ENCODE measurements at regions not wholly inside any gene's neighbourhood (a gene's known extent, or its start where the extent isn't known, plus 50 kb on each side); places are given as distances from the start of the nearest gene placed in this dataset.

- H3K4me1 Mint-ChIP-seq, result peaks cover 0 to 2% (median under 1%) of the 10 kb centered on the region in 4 donors
- H3K9me3 Mint-ChIP-seq, result peaks cover 0 to 8% (median 3%) of the 10 kb centered on the region in 8 donors
- no peak for DNase-seq
- no peak overlapping the region for H3K4me3 Mint-ChIP-seq
- H3K27ac Mint-ChIP-seq, result peak overlapping the region in 1 of 7 donors; percentile 21
- intact Hi-C loops (cut with micrococcal nuclease), result no loop called here
- ChIA-PET CTCF (ENCODE audit: partially characterized antibody) (no interaction called here), POLR2A (ENCODE audit: partially characterized antibody) (no interaction called here)
- H3K4me1 ChIP-seq (ENCODE audit: insufficient read depth, low read length), result no peaks in the 10 kb centered on the region
- no peak overlapping the region for H3K4me3 ChIP-seq (ENCODE audit: low read length in 2 of 2)
- H3K27me3 ChIP-seq (ENCODE audit: insufficient read depth, low read length), result no peaks in the 10 kb centered on the region
- H3K36me3 Mint-ChIP-seq, result peaks cover 0 to 5% of the 10 kb centered on the region in 2 donors
- no peak overlapping the region for H3K27ac ChIP-seq (ENCODE audit: low read depth, low read length)
- H3K36me3 ChIP-seq (ENCODE audit: insufficient read depth, low read length), result no peaks in the 10 kb centered on the region
- no peaks in the 10 kb centered on the region for H3K9me3 ChIP-seq (ENCODE audit: control insufficient read depth in 1 of 2, low read length in 2 of 2)
- peaks cover 6 to 7% of the 10 kb centered on the region in 2 donors for H3K27me3 Mint-ChIP-seq
These were observed 135.2 kb downstream of the SUCLA2 start for GRCh38 chr13:47865883-47866282.

GRCh38 chr13:47862841-47863240, 138.2 kb downstream of the SUCLA2 start:
- DNase-seq, result no peak
- Histone ChIP-seq H3K27me3 (ENCODE audit: insufficient read depth, low read length) (no peaks in the 10 kb centered on the region), H3K9me3 (ENCODE audit: control insufficient read depth in 1 of 2, low read length in 2 of 2) (no peaks in the 10 kb centered on the region), H3K4me1 (ENCODE audit: insufficient read depth, low read length) (no peaks in the 10 kb centered on the region), H3K4me3 (ENCODE audit: low read length in 2 of 2) (no peak overlapping the region), H3K27ac (ENCODE audit: low read depth, low read length) (no peak overlapping the region), H3K36me3 (ENCODE audit: insufficient read depth, low read length) (no peaks in the 10 kb centered on the region)
- intact Hi-C loops (cut with micrococcal nuclease), result no loop called here
- CTCF ChIA-PET (ENCODE audit: partially characterized antibody), result no interaction called here
- H3K4me1 Mint-ChIP-seq, result peaks cover 0 to 2% (median under 1%) of the 10 kb centered on the region in 4 donors
- POLR2A ChIA-PET (ENCODE audit: partially characterized antibody), result no interaction called here
- H3K27me3 Mint-ChIP-seq, result peaks cover 6 to 9% of the 10 kb centered on the region in 2 donors
- no peak overlapping the region for H3K27ac Mint-ChIP-seq
- H3K36me3 Mint-ChIP-seq, result peaks cover 0 to 5% of the 10 kb centered on the region in 2 donors
- H3K9me3 Mint-ChIP-seq, result peaks cover 0 to 8% (median 2%) of the 10 kb centered on the region in 8 donors
- peak overlapping the region in 1 of 8 donors; percentile 33 for H3K4me3 Mint-ChIP-seq

- H3K9me3 ChIP-seq (ENCODE audit: control insufficient read depth in 1 of 2, low read length in 2 of 2), result no peaks in the 10 kb centered on the region
- no peak for DNase-seq
- H3K4me1 Mint-ChIP-seq, result no peaks in the 10 kb centered on the region
- no peaks in the 10 kb centered on the region for H3K27me3 ChIP-seq (ENCODE audit: insufficient read depth, low read length)
- H3K4me3 Mint-ChIP-seq, result no peak overlapping the region
- no peak overlapping the region for H3K27ac Mint-ChIP-seq
- peaks cover 0 to 8% (median 2%) of the 10 kb centered on the region in 8 donors for H3K9me3 Mint-ChIP-seq
- no peaks in the 10 kb centered on the region for H3K36me3 ChIP-seq (ENCODE audit: insufficient read depth, low read length)
- no peak overlapping the region for H3K4me3 ChIP-seq (ENCODE audit: low read length in 2 of 2)
- H3K27ac ChIP-seq (ENCODE audit: low read depth, low read length), result no peak overlapping the region
- peaks cover 0 to 5% of the 10 kb centered on the region in 2 donors for H3K36me3 Mint-ChIP-seq
- POLR2A ChIA-PET (ENCODE audit: partially characterized antibody), result no interaction called here
- intact Hi-C loops (cut with micrococcal nuclease), result no loop called here
- peaks cover 4 to 8% of the 10 kb centered on the region in 2 donors for H3K27me3 Mint-ChIP-seq
- CTCF ChIA-PET (ENCODE audit: partially characterized antibody), result interaction anchor here (1.1 kb wide), 1 partner anchor 8 kb away, joined by 4 read pairs; no protein-coding TSS in a partner anchor
- no peaks in the 10 kb centered on the region for H3K4me1 ChIP-seq (ENCODE audit: insufficient read depth, low read length)
These were observed 141.9 kb downstream of the SUCLA2 start for GRCh38 chr13:47859165-47859564.

- POLR2A ChIA-PET (ENCODE audit: partially characterized antibody), result no interaction called here
- Mint-ChIP-seq H3K27me3 (peaks cover 4 to 8% of the 10 kb centered on the region in 2 donors), H3K36me3 (peaks cover 0 to 5% of the 10 kb centered on the region in 2 donors), H3K27ac (no peak overlapping the region), H3K9me3 (peaks cover 0 to 8% (median 2%) of the 10 kb centered on the region in 8 donors), H3K4me1 (no peaks in the 10 kb centered on the region), H3K4me3 (no peak overlapping the region)
- no peak for DNase-seq
- Histone ChIP-seq H3K4me1 (ENCODE audit: insufficient read depth, low read length) (no peaks in the 10 kb centered on the region), H3K27ac (ENCODE audit: low read depth, low read length) (no peak overlapping the region), H3K9me3 (ENCODE audit: control insufficient read depth in 1 of 2, low read length in 2 of 2) (no peaks in the 10 kb centered on the region), H3K27me3 (ENCODE audit: insufficient read depth, low read length) (no peaks in the 10 kb centered on the region), H3K4me3 (ENCODE audit: low read length in 2 of 2) (no peak overlapping the region), H3K36me3 (ENCODE audit: insufficient read depth, low read length) (no peaks in the 10 kb centered on the region)
- CTCF ChIA-PET (ENCODE audit: partially characterized antibody), result interaction anchor here (1.1 kb wide), 1 partner anchor 9 kb away, joined by 4 read pairs; no protein-coding TSS in a partner anchor
- intact Hi-C loops (cut with micrococcal nuclease), result no loop called here
These were observed 142.7 kb downstream of the SUCLA2 start for GRCh38 chr13:47858042-47859025.

GRCh38 chr13:47853236-47853635, 147.8 kb downstream of the SUCLA2 start:
- Mint-ChIP-seq H3K27ac (no peak overlapping the region), H3K4me1 (no peaks in the 10 kb centered on the region), H3K9me3 (peaks cover 0 to 7% (median 1%) of the 10 kb centered on the region in 8 donors), H3K36me3 (no peaks in the 10 kb centered on the region), H3K4me3 (no peak overlapping the region), H3K27me3 (peaks cover 2 to 5% of the 10 kb centered on the region in 2 donors)
- Histone ChIP-seq H3K27me3 (ENCODE audit: insufficient read depth, low read length) (no peaks in the 10 kb centered on the region), H3K4me1 (ENCODE audit: insufficient read depth, low read length) (no peaks in the 10 kb centered on the region), H3K36me3 (ENCODE audit: insufficient read depth, low read length) (no peaks in the 10 kb centered on the region), H3K27ac (ENCODE audit: low read depth, low read length) (no peak overlapping the region), H3K9me3 (ENCODE audit: control insufficient read depth in 1 of 2, low read length in 2 of 2) (no peaks in the 10 kb centered on the region), H3K4me3 (ENCODE audit: low read length in 2 of 2) (no peak overlapping the region)
- ChIA-PET POLR2A (ENCODE audit: partially characterized antibody) (no interaction called here), CTCF (ENCODE audit: partially characterized antibody) (no interaction called here)
- no peak for DNase-seq
- intact Hi-C loops (cut with micrococcal nuclease), result no loop called here

GRCh38 chr13:47846886-47847285, 154.2 kb downstream of the SUCLA2 start:
- Histone ChIP-seq H3K27ac (ENCODE audit: low read depth, low read length) (no peak overlapping the region), H3K27me3 (ENCODE audit: insufficient read depth, low read length) (no peaks in the 10 kb centered on the region), H3K36me3 (ENCODE audit: insufficient read depth, low read length) (no peaks in the 10 kb centered on the region), H3K4me3 (ENCODE audit: low read length in 2 of 2) (no peak overlapping the region), H3K9me3 (ENCODE audit: control insufficient read depth in 1 of 2, low read length in 2 of 2) (no peaks in the 10 kb centered on the region), H3K4me1 (ENCODE audit: insufficient read depth, low read length) (no peaks in the 10 kb centered on the region)
- no peak overlapping the region for H3K4me3 Mint-ChIP-seq
- intact Hi-C loops (cut with micrococcal nuclease), result no loop called here
- H3K36me3 Mint-ChIP-seq, result no peaks in the 10 kb centered on the region
- H3K4me1 Mint-ChIP-seq, result no peaks in the 10 kb centered on the region
- no peak overlapping the region for H3K27ac Mint-ChIP-seq
- CTCF ChIA-PET (ENCODE audit: partially characterized antibody), result no interaction called here
- peaks cover 2% of the 10 kb centered on the region in 2 donors for H3K27me3 Mint-ChIP-seq
- POLR2A ChIA-PET (ENCODE audit: partially characterized antibody), result no interaction called here
- no peak for DNase-seq
- peaks cover 0 to 7% (median 1%) of the 10 kb centered on the region in 8 donors for H3K9me3 Mint-ChIP-seq

GRCh38 chr13:47845981-47846380, 155.1 kb downstream of the SUCLA2 start:
- H3K36me3 ChIP-seq (ENCODE audit: insufficient read depth, low read length), result no peaks in the 10 kb centered on the region
- H3K36me3 Mint-ChIP-seq, result no peaks in the 10 kb centered on the region
- no peaks in the 10 kb centered on the region for H3K9me3 ChIP-seq (ENCODE audit: control insufficient read depth in 1 of 2, low read length in 2 of 2)
- H3K4me3 ChIP-seq (ENCODE audit: low read length in 2 of 2), result no peak overlapping the region
- ChIA-PET CTCF (ENCODE audit: partially characterized antibody) (no interaction called here), POLR2A (ENCODE audit: partially characterized antibody) (no interaction called here)
- no peak overlapping the region for H3K4me3 Mint-ChIP-seq
- no peaks in the 10 kb centered on the region for H3K27me3 ChIP-seq (ENCODE audit: insufficient read depth, low read length)
- H3K27ac ChIP-seq (ENCODE audit: low read depth, low read length), result no peak overlapping the region
- peaks cover 2% of the 10 kb centered on the region in 2 donors for H3K27me3 Mint-ChIP-seq
- no peak overlapping the region for H3K27ac Mint-ChIP-seq
- peaks cover 0 to 7% (median 1%) of the 10 kb centered on the region in 8 donors for H3K9me3 Mint-ChIP-seq
- DNase-seq, result no peak
- intact Hi-C loops (cut with micrococcal nuclease), result no loop called here
- H3K4me1 ChIP-seq (ENCODE audit: insufficient read depth, low read length), result no peaks in the 10 kb centered on the region
- no peaks in the 10 kb centered on the region for H3K4me1 Mint-ChIP-seq

Data from CD4-positive, alpha-beta memory T cell (primary cell).